ENCODE measurements at regions not wholly inside any gene's neighbourhood (a gene's known extent, or its start where the extent isn't known, plus 50 kb on each side); places are given as distances from the start of the nearest gene placed in this dataset.

GRCh38 chr13:44170731-44171130 is 202.9 kb upstream of the SERP2 start:
- Histone ChIP-seq H3K4me3 (no peak overlapping the region), H3K36me3 (no peaks in the 10 kb centered on the region), H3K27me3 (no peaks in the 10 kb centered on the region), H3K9me3 (no peaks in the 10 kb centered on the region), H3K4me1 (peaks cover 0 to 15% of the 10 kb centered on the region in 2 donors), H3K27ac (no peak overlapping the region)
- no peak for DNase-seq (ENCODE audit: low spot score)
- no peak for TF ChIP-seq CTCF (IDR thresholded peaks at IDR 0.05)

- H3K4me1 ChIP-seq: peaks cover 0 to 15% of the 10 kb centered on the region in 2 donors
- no peak for DNase-seq (ENCODE audit: low spot score)
- no peaks in the 10 kb centered on the region for H3K27me3 ChIP-seq
- no peaks in the 10 kb centered on the region for H3K36me3 ChIP-seq
- TF ChIP-seq CTCF (IDR thresholded peaks at IDR 0.05): no peak
- H3K4me3 ChIP-seq: no peak overlapping the region
- no peak overlapping the region for H3K27ac ChIP-seq
- H3K9me3 ChIP-seq: no peaks in the 10 kb centered on the region
These were observed 202.5 kb upstream of the SERP2 start for GRCh38 chr13:44171156-44171555.

GRCh38 chr13:44171861-44172260 is 201.8 kb upstream of the SERP2 start:
- Histone ChIP-seq H3K36me3 (no peaks in the 10 kb centered on the region), H3K27ac (no peak overlapping the region), H3K4me1 (peaks cover 0 to 15% of the 10 kb centered on the region in 2 donors), H3K27me3 (no peaks in the 10 kb centered on the region), H3K4me3 (no peak overlapping the region), H3K9me3 (no peaks in the 10 kb centered on the region)
- no peak for DNase-seq (ENCODE audit: low spot score)
- TF ChIP-seq CTCF (IDR thresholded peaks at IDR 0.05): no peak

GRCh38 chr13:44172281-44172810 is 201.3 kb upstream of the SERP2 start:
- no peaks in the 10 kb centered on the region for H3K9me3 ChIP-seq
- no peaks in the 10 kb centered on the region for H3K27me3 ChIP-seq
- no peak for DNase-seq (ENCODE audit: low spot score)
- no peak overlapping the region for H3K27ac ChIP-seq
- peaks cover 0 to 15% of the 10 kb centered on the region in 2 donors for H3K4me1 ChIP-seq
- no peak for TF ChIP-seq CTCF (IDR thresholded peaks at IDR 0.05)
- H3K36me3 ChIP-seq: no peaks in the 10 kb centered on the region
- H3K4me3 ChIP-seq: no peak overlapping the region

GRCh38 chr13:44174769-44175425 is 198.7 kb upstream of the SERP2 start:
- Histone ChIP-seq H3K9me3 (no peaks in the 10 kb centered on the region), H3K27ac (peak overlapping the region; percentile 36 to 51), H3K27me3 (no peaks in the 10 kb centered on the region), H3K4me1 (peaks cover 0 to 15% of the 10 kb centered on the region in 2 donors), H3K36me3 (no peaks in the 10 kb centered on the region), H3K4me3 (no peak overlapping the region)
- TF ChIP-seq CTCF (IDR thresholded peaks at IDR 0.05): no peak
- no peak for DNase-seq (ENCODE audit: low spot score)

GRCh38 chr13:44176173-44176572 is 197.5 kb upstream of the SERP2 start:
- peaks cover 0 to 15% of the 10 kb centered on the region in 2 donors for H3K4me1 ChIP-seq
- no peak overlapping the region for H3K27ac ChIP-seq
- no peak overlapping the region for H3K4me3 ChIP-seq
- H3K27me3 ChIP-seq: no peaks in the 10 kb centered on the region
- no peaks in the 10 kb centered on the region for H3K36me3 ChIP-seq
- TF ChIP-seq CTCF (IDR thresholded peaks at IDR 0.05): no peak
- H3K9me3 ChIP-seq: no peaks in the 10 kb centered on the region
- DNase-seq (ENCODE audit: low spot score): no peak
